Transverse colon (tissue), 4 donors: ENCODE measurements at regions not wholly inside any gene's neighbourhood (a gene's known extent, or its start where the extent isn't known, plus 50 kb on each side); places are given as distances from the start of the nearest gene placed in this dataset.

Experiments
- DNase-seq: peaks from one replicate; pipeline ENCODE4 v3.0.0-alpha.2; 2019
- H3K27ac ChIP-seq, 4 donors: fragments of 200-600 bp; sonication (generic); 2 replicates each; pipeline ENCODE4 v1.5.1; 2016 to 2018; ENCODE audit warnings: inconsistent platforms in 4 of 4
- H3K27me3 ChIP-seq: fragments of 200-600 bp; sonication (generic); 2 replicates; pipeline ENCODE4 v1.5.1; 2017; ENCODE audit warnings: inconsistent platforms
- H3K36me3 ChIP-seq, 4 donors: fragments of 200-600 bp; sonication (generic); 2 replicates each; pipeline ENCODE4 v1.5.1; 2017 to 2019; ENCODE audit warnings: inconsistent platforms in 4 of 4
- H3K4me1 ChIP-seq, 4 donors: fragments of 200-600 bp; sonication (generic); 2 replicates each; pipeline ENCODE4 v1.5.1; 2017 to 2020; ENCODE audit warnings: inconsistent platforms in 4 of 4
- H3K4me3 ChIP-seq, 4 donors: fragments of 200-600 bp; sonication (generic); 1 replicate in 1 of 4; 2 replicates in 3 of 4; pipeline versions ENCODE4 v1.5.1 to v1.6.1; 2017 to 2019; ENCODE audit warnings: inconsistent platforms in 4 of 4
- H3K9me3 ChIP-seq, 2 donors: fragments of 200-600 bp; sonication (generic); 2 replicates each; pipeline ENCODE4 v1.5.1; 2017 to 2019; ENCODE audit warnings: inconsistent platforms in 2 of 2
- CTCF ChIP-seq, 5 experiments: fragments of 200-600 bp in 3 of 5; fragments of 450-650 bp in 2 of 5; sonication (generic) in 3 of 5; IDR thresholded peaks; 1 replicate in 2 of 5; 2 replicates in 3 of 5; pipeline ENCODE4 v1.5.1; 2016 to 2017; ENCODE audit warnings: antibody characterized with exemption in 5 of 5, inconsistent platforms in 3 of 5, mild to moderate bottlenecking in 2 of 5, moderate library complexity in 1 of 5
- EP300 ChIP-seq: sonication (generic); formaldehyde crosslinking; IDR thresholded peaks from one replicate; pipeline ENCODE4 v1.6.1; 2017; ENCODE audit warnings: antibody characterized with exemption, low read depth
- POLR2A ChIP-seq: fragments of 450-650 bp; IDR thresholded peaks from one replicate; pipeline ENCODE4 v1.6.1; 2016; ENCODE audit warnings: antibody characterized with exemption, mild to moderate bottlenecking, moderate library complexity
- POLR2AphosphoS5 ChIP-seq, 3 donors: sonication (generic); formaldehyde crosslinking; IDR thresholded peaks; one replicate each; pipeline ENCODE4 v1.6.1; 2016; ENCODE audit warnings: antibody characterized with exemption in 3 of 3
- WGBS, 2 donors: methylation state at CpG; one replicate each; pipeline ENCODE4 v1.1.5; 2018; ENCODE audit warnings: low coverage in 1 of 2; 5-methylcytosine and 5-hydroxymethylcytosine counted together
- in situ Hi-C, 4 donors: fragments of 200-750 bp; cut with MboI; loops; one replicate each; pipeline versions ENCODE4 v1.15.0 to v1.15.1; 2017; ENCODE audit warnings: low sequenced_read_pairs in 3 of 4, low pct_ligation_motif_present in 1 of 4, low pct_unique_long_range_greater_than_20kb in 1 of 4
- intact Hi-C: fragments of 100-400 bp; cut with DNase I; formaldehyde crosslinking; loops from one replicate; pipeline ENCODE4 v1.15.1; 2023; ENCODE audit warnings: low total_unique reads

DNA sequence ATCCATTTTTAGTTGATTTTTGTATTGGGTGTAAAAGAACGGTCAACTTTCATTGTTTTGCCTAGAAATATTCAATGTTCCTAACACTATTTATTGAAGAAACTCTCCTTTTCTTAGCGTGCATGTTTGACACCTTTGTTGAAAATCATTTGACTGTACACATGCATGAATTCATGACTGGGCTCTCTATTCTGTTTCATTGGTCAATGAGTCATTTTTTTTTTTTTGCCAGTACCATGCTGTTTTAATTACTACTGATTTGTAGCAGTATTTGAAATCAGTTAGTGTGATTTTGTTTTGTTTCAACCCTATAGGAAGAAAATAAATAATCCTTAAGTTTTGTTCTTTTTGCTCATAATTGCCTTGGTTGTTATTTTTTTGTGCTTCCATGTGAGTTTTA is 828.7 kb downstream of the SUCLG1 start:
- no peaks in the 10 kb centered on the region for H3K36me3 ChIP-seq
- no peak overlapping the region for H3K4me3 ChIP-seq
- DNase-seq: no peak
- intact Hi-C loops (no loop called here), in situ Hi-C loops (no loop called here)
- TF ChIP-seq POLR2AphosphoS5 (IDR thresholded peaks at IDR 0.05) (no peak), CTCF (IDR thresholded peaks at IDR 0.05) (no peak), EP300 (no peak), POLR2A (no peak)
- no peaks in the 10 kb centered on the region for H3K9me3 ChIP-seq
- H3K4me1 ChIP-seq: no peaks in the 10 kb centered on the region
- H3K27ac ChIP-seq: no peak overlapping the region
- H3K27me3 ChIP-seq: no peaks in the 10 kb centered on the region
- 65 to 80% methylated on average over 2 of the region's 2 CpGs for WGBS, 2 donors

GRCh38 chr2:83615511-83615910 is 843.6 kb downstream of the SUCLG1 start:
- WGBS, 2 donors: 85 to 87% methylated on average over 4 of the region's 4 CpGs
- H3K27me3 ChIP-seq: no peaks in the 10 kb centered on the region
- in situ Hi-C loops (no loop called here), intact Hi-C loops (no loop called here)
- H3K36me3 ChIP-seq: no peaks in the 10 kb centered on the region
- TF ChIP-seq CTCF (IDR thresholded peaks at IDR 0.05) (no peak), POLR2A (no peak), POLR2AphosphoS5 (IDR thresholded peaks at IDR 0.05) (no peak), EP300 (no peak)
- H3K4me3 ChIP-seq: no peak overlapping the region
- H3K4me1 ChIP-seq: no peaks in the 10 kb centered on the region
- H3K27ac ChIP-seq: no peak overlapping the region
- H3K9me3 ChIP-seq: no peaks in the 10 kb centered on the region
- no peak for DNase-seq

DNA sequence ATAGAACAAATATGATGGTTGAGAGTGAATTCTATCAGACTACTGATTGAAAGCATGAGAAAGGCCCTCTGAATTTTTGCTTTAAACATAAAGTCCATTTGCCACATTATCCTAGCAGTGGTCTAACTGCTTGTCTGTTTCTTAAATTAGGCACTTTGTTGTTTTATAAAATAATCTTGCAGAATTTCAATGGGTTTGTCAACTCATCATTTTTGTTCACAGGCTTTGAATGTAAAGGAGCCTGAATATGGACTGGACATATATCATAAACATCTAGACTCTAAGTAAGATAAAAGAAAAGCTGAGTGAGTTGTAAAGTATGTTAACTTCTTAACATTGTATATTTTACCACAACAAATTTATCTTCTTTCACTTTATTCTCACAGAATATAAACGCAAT is 845.9 kb downstream of the SUCLG1 start:
- TF ChIP-seq POLR2AphosphoS5 (IDR thresholded peaks at IDR 0.05) (no peak), CTCF (IDR thresholded peaks at IDR 0.05) (no peak), EP300 (no peak), POLR2A (no peak)
- Histone ChIP-seq H3K4me1 (no peaks in the 10 kb centered on the region), H3K4me3 (no peak overlapping the region), H3K9me3 (no peaks in the 10 kb centered on the region), H3K27me3 (no peaks in the 10 kb centered on the region), H3K36me3 (no peaks in the 10 kb centered on the region), H3K27ac (no peak overlapping the region)
- in situ Hi-C loops: no loop called here
- intact Hi-C loops: no loop called here
- WGBS, 2 donors: 76 to 84% methylated on average over 1 of the region's 1 CpG
- no peak for DNase-seq

DNA sequence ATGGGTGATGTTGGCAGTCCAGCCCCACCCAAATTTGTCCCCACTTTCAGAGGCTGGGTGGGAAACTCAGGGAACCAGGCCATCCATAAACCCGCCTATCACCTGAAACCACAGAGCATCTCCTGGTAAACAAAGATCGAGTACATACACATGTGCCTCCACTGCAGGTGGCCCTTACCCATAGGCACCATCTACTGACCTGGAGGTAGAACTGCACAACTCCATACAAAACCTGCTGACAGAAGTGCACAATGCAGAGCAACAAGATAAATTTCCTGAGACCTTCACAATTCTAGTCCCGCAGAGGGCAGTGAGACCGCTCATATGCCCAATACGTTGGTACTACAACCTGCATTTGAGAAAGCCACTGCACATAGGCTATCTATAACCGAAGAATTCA is 856.3 kb downstream of the SUCLG1 start:
- 92 to 94% methylated on average over 5 to 6 of the region's 6 CpGs for WGBS, 2 donors
- in situ Hi-C loops (no loop called here), intact Hi-C loops (no loop called here)
- H3K27ac ChIP-seq: no peak overlapping the region
- TF ChIP-seq POLR2A (no peak), CTCF (IDR thresholded peaks at IDR 0.05) (no peak), POLR2AphosphoS5 (IDR thresholded peaks at IDR 0.05) (no peak), EP300 (no peak)
- no peak overlapping the region for H3K4me3 ChIP-seq
- no peak for DNase-seq
- no peaks in the 10 kb centered on the region for H3K9me3 ChIP-seq
- no peaks in the 10 kb centered on the region for H3K4me1 ChIP-seq
- H3K27me3 ChIP-seq: no peaks in the 10 kb centered on the region
- no peaks in the 10 kb centered on the region for H3K36me3 ChIP-seq
